GM23338 (cell line): ENCODE measurements at regions not wholly inside any gene's neighbourhood (a gene's known extent, or its start where the extent isn't known, plus 50 kb on each side); places are given as distances from the start of the nearest gene placed in this dataset.

Source experiments
- ATAC-seq: fragments of 200-7000 bp; cut with Tn5 transposase; 3 replicates; pipeline ENCODE4 v1.9.1; 2020
- DNase-seq: peaks from one replicate; pipeline ENCODE4 v3.0.0-alpha.2; 2015; ENCODE audit warnings: low spot score
- H2AFZ ChIP-seq: fragments of 200-600 bp; sonication (generic); 2 replicates; pipeline ENCODE4 v1.8.0; 2016; ENCODE audit warnings: antibody characterized with exemption, mild to moderate bottlenecking, moderate library complexity
- H3F3A ChIP-seq: fragments of 200-600 bp; sonication (generic); replicated peaks from 2 replicates; pipeline ENCODE4 v1.8.0; 2017; ENCODE audit warnings: antibody characterized with exemption, mixed run types, low read depth
- H3K27ac ChIP-seq: fragments of 200-600 bp; sonication (generic); 2 replicates; pipeline ENCODE4 v1.6.1; 2016; ENCODE audit warnings: low read depth
- H3K27me3 ChIP-seq: fragments of 200-600 bp; sonication (generic); 2 replicates; pipeline ENCODE4 v1.8.0; 2016; ENCODE audit warnings: mild to moderate bottlenecking, mixed run types, moderate library complexity; ENCODE audit not compliant: insufficient read depth
- H3K36me3 ChIP-seq: fragments of 200-600 bp; sonication (generic); 2 replicates; pipeline ENCODE4 v1.8.0; 2016; ENCODE audit warnings: mild to moderate bottlenecking; ENCODE audit not compliant: insufficient read depth
- H3K4me1 ChIP-seq: fragments of 200-600 bp; sonication (generic); 2 replicates; pipeline ENCODE4 v1.8.0; 2016; ENCODE audit warnings: mild to moderate bottlenecking, moderate library complexity; ENCODE audit not compliant: insufficient read depth
- H3K4me2 ChIP-seq: fragments of 200-600 bp; sonication (generic); 2 replicates; pipeline ENCODE4 v1.7.1; 2017; ENCODE audit warnings: mixed run types
- H3K4me3 ChIP-seq: fragments of 200-600 bp; sonication (generic); 2 replicates; pipeline ENCODE4 v1.6.1; 2016; ENCODE audit warnings: mixed run types
- H3K79me2 ChIP-seq: fragments of 200-600 bp; sonication (generic); replicated peaks from 2 replicates; pipeline ENCODE4 v1.8.0; 2017; ENCODE audit warnings: mild to moderate bottlenecking; ENCODE audit not compliant: insufficient read depth
- H3K9me2 ChIP-seq: fragments of 200-600 bp; sonication (generic); 2 replicates; pipeline ENCODE4 v1.8.0; 2017; ENCODE audit not compliant: insufficient read depth
- H4K20me1 ChIP-seq: fragments of 200-600 bp; sonication (generic); replicated peaks from 2 replicates; pipeline ENCODE4 v1.8.0; 2017; ENCODE audit warnings: mild to moderate bottlenecking; ENCODE audit not compliant: insufficient read depth
- H3K27ac Mint-ChIP-seq: 2 replicates; pipeline ENCODE4 v1.8.0; 2020; ENCODE audit warnings: inconsistent platforms, mild to moderate bottlenecking, moderate library complexity, mixed read lengths
- H3K27me3 Mint-ChIP-seq: 3 replicates; pipeline ENCODE4 v1.8.0; 2022; ENCODE audit warnings: low read depth, mild to moderate bottlenecking, moderate library complexity, mixed read lengths, inconsistent platforms; ENCODE audit not compliant: insufficient read depth, poor library complexity
- H3K36me3 Mint-ChIP-seq: 3 replicates; pipeline ENCODE4 v1.8.0; 2021; ENCODE audit warnings: low read depth, mild to moderate bottlenecking, inconsistent platforms, moderate library complexity, mixed read lengths
- H3K4me1 Mint-ChIP-seq: 3 replicates; pipeline ENCODE4 v1.8.0; 2020; ENCODE audit warnings: mild to moderate bottlenecking, inconsistent platforms, mixed read lengths
- H3K4me3 Mint-ChIP-seq: 3 replicates; pipeline ENCODE4 v1.8.0; 2021; ENCODE audit warnings: moderate library complexity, mild to moderate bottlenecking, inconsistent platforms, mixed read lengths
- H3K9me3 Mint-ChIP-seq: 3 replicates; pipeline ENCODE4 v1.8.0; 2020; ENCODE audit warnings: moderate library complexity, mild to moderate bottlenecking, inconsistent platforms, mixed read lengths
- CREB1 ChIP-seq: fragments of 250-450 bp; sonication (Bioruptor Pico); IDR thresholded peaks from 2 replicates; pipeline ENCODE4 v1.5.0; 2020; ENCODE audit warnings: low read depth, mild to moderate bottlenecking, moderate library complexity
- ETS1 ChIP-seq: IDR thresholded peaks from 2 replicates; pipeline ENCODE4 v1.6.1; 2016; ENCODE audit warnings: antibody characterized with exemption
- EZH2 ChIP-seq: fragments of 200-600 bp; sonication (generic); IDR thresholded peaks from one replicate; pipeline ENCODE4 v1.8.0; 2017; ENCODE audit warnings: antibody characterized with exemption, mild to moderate bottlenecking, low read depth; ENCODE audit not compliant: unreplicated experiment
- JUNB ChIP-seq: IDR thresholded peaks from one replicate; pipeline ENCODE4 v1.6.1; 2016; ENCODE audit warnings: antibody characterized with exemption; ENCODE audit not compliant: unreplicated experiment
- NANOG ChIP-seq: IDR thresholded peaks from 2 replicates; pipeline ENCODE4 v1.6.1; 2016; ENCODE audit warnings: antibody characterized with exemption, borderline replicate concordance
- REST ChIP-seq: IDR thresholded peaks from one replicate; pipeline ENCODE4 v1.6.1; 2018; ENCODE audit warnings: antibody characterized with exemption; ENCODE audit not compliant: unreplicated experiment
- ZNF114 ChIP-seq: fragments of 250-450 bp; sonication (Bioruptor Pico); IDR thresholded peaks from 2 replicates; pipeline ENCODE4 v1.5.0; 2020; ENCODE audit warnings: mild to moderate bottlenecking, moderate library complexity
- ZNF331 ChIP-seq: fragments of 250-450 bp; sonication (Bioruptor Pico); IDR thresholded peaks from 2 replicates; pipeline ENCODE4 v1.5.0; 2020; ENCODE audit warnings: low read depth, mild to moderate bottlenecking, moderate library complexity
- ZNF462 ChIP-seq: fragments of 250-450 bp; sonication (Bioruptor Pico); IDR thresholded peaks from 2 replicates; pipeline ENCODE4 v1.5.0; 2020; ENCODE audit warnings: mild to moderate bottlenecking, moderate library complexity

GRCh38 chr11:134862587-134863195 is 450.6 kb upstream of the B3GAT1 start (continued):
- no peak for TF ChIP-seq ZNF462 (CRISPR knock-in tag)
- no peak for TF ChIP-seq NANOG
- no peak for TF ChIP-seq ETS1
- TF ChIP-seq JUNB, result no peak
- no peak for TF ChIP-seq EZH2
- no peak for TF ChIP-seq CREB1 (CRISPR knock-in tag)

- no peak for DNase-seq
- H3K9me3 Mint-ChIP-seq, result no peaks in the 10 kb centered on the region
- no peaks in the 10 kb centered on the region for H3K36me3 ChIP-seq
- H3K4me3 ChIP-seq, result no peak overlapping the region
- no peaks in the 10 kb centered on the region for H3K79me2 ChIP-seq
- H3K4me3 Mint-ChIP-seq, result no peak overlapping the region
- H3K36me3 Mint-ChIP-seq, result no peaks in the 10 kb centered on the region
- no peak overlapping the region for H3K27ac ChIP-seq
- no peak for ATAC-seq
- no peaks in the 10 kb centered on the region for H3F3A ChIP-seq
- peaks cover 5% of the 10 kb centered on the region; the same call in 1 of the 2 replicates for H3K9me2 ChIP-seq
- H3K27ac Mint-ChIP-seq, result no peak overlapping the region
- H4K20me1 ChIP-seq, result no peaks in the 10 kb centered on the region
- TF ChIP-seq REST, result no peak
- TF ChIP-seq ZNF114 (CRISPR knock-in tag), result no peak
- no peak for TF ChIP-seq ZNF331 (CRISPR knock-in tag)
- no peak for TF ChIP-seq EZH2
- no peak for TF ChIP-seq NANOG
- TF ChIP-seq JUNB, result no peak
- no peaks in the 10 kb centered on the region for H3K4me1 ChIP-seq
- no peaks in the 10 kb centered on the region for H3K27me3 ChIP-seq
- no peak overlapping the region for H3K4me2 ChIP-seq
- H2AFZ ChIP-seq, result no peak overlapping the region
- H3K27me3 Mint-ChIP-seq, result peaks cover 13% of the 10 kb centered on the region
- H3K4me1 Mint-ChIP-seq, result no peaks in the 10 kb centered on the region; the same call in 2 of the 3 replicates
These were observed 450.1 kb upstream of the B3GAT1 start for GRCh38 chr11:134862105-134862502.
